ENCODE measurements at regions not wholly inside any gene's neighbourhood (a gene's known extent, or its start where the extent isn't known, plus 50 kb on each side); places are given as distances from the start of the nearest gene placed in this dataset.

- DNase-seq (ENCODE audit: low read depth, low spot score) (no peak), FAIRE-seq (no peak)
- H3K9me3 ChIP-seq (replicated peaks; ENCODE audit: control insufficient read depth, insufficient read depth, low read length), result no peaks in the 10 kb centered on the region
- intact Hi-C loops (cut with micrococcal nuclease), result no loop called here
- H3K36me3 ChIP-seq (ENCODE audit: control insufficient read depth in 2 of 2, extremely low read depth in 1 of 2, insufficient read depth in 2 of 2, low read length in 2 of 2), result no peaks in the 10 kb centered on the region
- ChIA-PET POLR2A (no interaction called here), CTCF (no interaction called here)
- H3K9me1 ChIP-seq (replicated peaks; ENCODE audit: control insufficient read depth, extremely low read depth, insufficient read depth, low read length), result no peaks in the 10 kb centered on the region
- no peaks in the 10 kb centered on the region for H3K27me3 ChIP-seq (ENCODE audit: control insufficient read depth in 2 of 2, insufficient read depth in 2 of 2, low read length in 2 of 2)
- H2AFZ ChIP-seq (ENCODE audit: low read depth, low read length), result no peak overlapping the region
- no peak overlapping the region for H3K27ac ChIP-seq (ENCODE audit: insufficient read depth, low read depth, low read length)
- no peaks in the 10 kb centered on the region for H3K79me2 ChIP-seq (ENCODE audit: control insufficient read depth, insufficient read depth, low read length)
- H3K4me3 ChIP-seq (replicated peaks in 1 of 3; ENCODE audit: insufficient read depth in 1 of 3, low read depth in 1 of 3, low read length in 3 of 3), result no peak overlapping the region
- H3K4me2 ChIP-seq (ENCODE audit: insufficient read depth, low read length), result no peak overlapping the region
- no peaks in the 10 kb centered on the region for H4K20me1 ChIP-seq (replicated peaks; ENCODE audit: control insufficient read depth, extremely low read depth, insufficient read depth, low read length)
- no peak overlapping the region for H3K9ac ChIP-seq (replicated peaks; ENCODE audit: extremely low read depth, insufficient read depth, low read length)
- dilution Hi-C loops (cut with MboI; ENCODE audit: extremely low pct_ligation_motif_present, low sequenced_read_pairs), result no loop called here
- TF ChIP-seq MYC (IDR thresholded peaks at IDR 0.05; ENCODE audit: low read depth, low read length) (no peak), CTCF (IDR thresholded peaks at IDR 0.05; ENCODE audit: extremely low read depth in 1 of 2, insufficient read depth in 1 of 2, low read depth in 1 of 2, low read length in 2 of 2) (no peak), GATA2 (IDR thresholded peaks at IDR 0.05; ENCODE audit: insufficient read depth, insufficient read length, low read depth, low read length) (no peak), JUN (IDR thresholded peaks at IDR 0.05; ENCODE audit: borderline replicate concordance, insufficient read depth, insufficient read length, low read depth) (no peak), FOS (IDR thresholded peaks at IDR 0.05; ENCODE audit: borderline replicate concordance, insufficient read depth, low read length) (no peak), EZH2 (IDR thresholded peaks at IDR 0.05; ENCODE audit: borderline replicate concordance, low read depth, low read length, severe bottlenecking) (no peak), POLR2AphosphoS5 (IDR thresholded peaks at IDR 0.05; ENCODE audit: insufficient read depth, low read depth, low read length) (no peak)
- no TSS peak for BruUV-seq (replicated peaks)
- H3K4me1 ChIP-seq (ENCODE audit: control insufficient read depth, extremely low read depth, insufficient read depth, low read length), result no peaks in the 10 kb centered on the region
These were observed 472.9 kb upstream of the GALNTL6 start for GRCh38 chr4:171340258-171340657.
